Breast epithelium (tissue), 4 donors: ENCODE measurements at regions not wholly inside any gene's neighbourhood (a gene's known extent, or its start where the extent isn't known, plus 50 kb on each side); places are given as distances from the start of the nearest gene placed in this dataset.
A peak's percentile ranks its signal among the peaks of the same experiment; 100 is the strongest.

Source experiments
- DNase-seq, 2 donors: peaks; one replicate each; pipeline ENCODE4 v3.0.0-alpha.2; 2019; ENCODE audit warnings: low spot score in 2 of 2
- H3K27ac ChIP-seq, 2 donors: fragments of 200-600 bp; sonication (generic) in 1 of 2; one replicate each; pipeline ENCODE4 v1.5.1; 2016 to 2019; ENCODE audit warnings: mild to moderate bottlenecking in 1 of 2
- H3K27me3 ChIP-seq, 2 donors: fragments of 200-600 bp; sonication (generic) in 1 of 2; one replicate each; pipeline versions ENCODE4 v1.5.1 to v1.6.0; 2017 to 2019; ENCODE audit warnings: control low read depth in 1 of 2, mild to moderate bottlenecking in 1 of 2
- H3K36me3 ChIP-seq: fragments of 200-600 bp; one replicate; pipeline ENCODE4 v1.5.1; 2019
- H3K4me1 ChIP-seq, 2 donors: fragments of 200-600 bp; sonication (generic); one replicate each; pipeline ENCODE4 v1.5.1; 2016 to 2019; ENCODE audit warnings: control low read depth in 1 of 2
- H3K4me3 ChIP-seq, 3 donors: fragments of 200-600 bp; sonication (generic); 1 replicate in 2 of 3; 2 replicates in 1 of 3; pipeline ENCODE4 v1.5.1; 2016 to 2019; ENCODE audit warnings: mild to moderate bottlenecking in 3 of 3, moderate library complexity in 2 of 3
- H3K9me3 ChIP-seq, 2 donors: fragments of 200-600 bp; sonication (generic) in 1 of 2; one replicate each; pipeline ENCODE4 v1.5.1; 2016 to 2019; ENCODE audit warnings: control low read depth in 1 of 2
- POLR2A ChIP-seq: fragments of 450-650 bp; IDR thresholded peaks from one replicate; pipeline ENCODE4 v1.6.1; 2016; ENCODE audit warnings: antibody characterized with exemption, mild to moderate bottlenecking, moderate library complexity
- POLR2AphosphoS5 ChIP-seq, 3 donors: sonication (generic); formaldehyde crosslinking; IDR thresholded peaks; one replicate each; pipeline ENCODE4 v1.6.1; 2017; ENCODE audit warnings: antibody characterized with exemption in 3 of 3
- intact Hi-C: fragments of 100-400 bp; cut with DNase I; formaldehyde crosslinking; loops from one replicate; pipeline ENCODE4 v1.15.1; 2023; ENCODE audit warnings: low total_unique reads
- TF ChIP-seq, protein P1 (sequence below), 3 donors: fragments of 450-650 bp; IDR thresholded peaks; one replicate each; pipeline ENCODE4 v1.5.1; 2016 to 2017; ENCODE audit warnings: antibody characterized with exemption in 3 of 3, mild to moderate bottlenecking in 3 of 3, moderate library complexity in 3 of 3

- no peaks in the 10 kb centered on the region for H3K27me3 ChIP-seq
- intact Hi-C loops = no loop called here
- no peaks in the 10 kb centered on the region for H3K36me3 ChIP-seq
- H3K4me1 ChIP-seq = peaks cover 0 to 4% of the 10 kb centered on the region in 2 donors
- no peak overlapping the region for H3K27ac ChIP-seq
- TF ChIP-seq POLR2AphosphoS5 (IDR thresholded peaks at IDR 0.05) (no peak), POLR2A (no peak)
- TF ChIP-seq, protein P1, sequence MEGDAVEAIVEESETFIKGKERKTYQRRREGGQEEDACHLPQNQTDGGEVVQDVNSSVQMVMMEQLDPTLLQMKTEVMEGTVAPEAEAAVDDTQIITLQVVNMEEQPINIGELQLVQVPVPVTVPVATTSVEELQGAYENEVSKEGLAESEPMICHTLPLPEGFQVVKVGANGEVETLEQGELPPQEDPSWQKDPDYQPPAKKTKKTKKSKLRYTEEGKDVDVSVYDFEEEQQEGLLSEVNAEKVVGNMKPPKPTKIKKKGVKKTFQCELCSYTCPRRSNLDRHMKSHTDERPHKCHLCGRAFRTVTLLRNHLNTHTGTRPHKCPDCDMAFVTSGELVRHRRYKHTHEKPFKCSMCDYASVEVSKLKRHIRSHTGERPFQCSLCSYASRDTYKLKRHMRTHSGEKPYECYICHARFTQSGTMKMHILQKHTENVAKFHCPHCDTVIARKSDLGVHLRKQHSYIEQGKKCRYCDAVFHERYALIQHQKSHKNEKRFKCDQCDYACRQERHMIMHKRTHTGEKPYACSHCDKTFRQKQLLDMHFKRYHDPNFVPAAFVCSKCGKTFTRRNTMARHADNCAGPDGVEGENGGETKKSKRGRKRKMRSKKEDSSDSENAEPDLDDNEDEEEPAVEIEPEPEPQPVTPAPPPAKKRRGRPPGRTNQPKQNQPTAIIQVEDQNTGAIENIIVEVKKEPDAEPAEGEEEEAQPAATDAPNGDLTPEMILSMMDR (IDR thresholded peaks at IDR 0.05) = no peak
- no peak overlapping the region for H3K4me3 ChIP-seq
- DNase-seq = no peak
- no peaks in the 10 kb centered on the region for H3K9me3 ChIP-seq
Measured at GRCh38 chr12:46560874-46561273, 188.3 kb upstream of the SLC38A2 start.

DNA sequence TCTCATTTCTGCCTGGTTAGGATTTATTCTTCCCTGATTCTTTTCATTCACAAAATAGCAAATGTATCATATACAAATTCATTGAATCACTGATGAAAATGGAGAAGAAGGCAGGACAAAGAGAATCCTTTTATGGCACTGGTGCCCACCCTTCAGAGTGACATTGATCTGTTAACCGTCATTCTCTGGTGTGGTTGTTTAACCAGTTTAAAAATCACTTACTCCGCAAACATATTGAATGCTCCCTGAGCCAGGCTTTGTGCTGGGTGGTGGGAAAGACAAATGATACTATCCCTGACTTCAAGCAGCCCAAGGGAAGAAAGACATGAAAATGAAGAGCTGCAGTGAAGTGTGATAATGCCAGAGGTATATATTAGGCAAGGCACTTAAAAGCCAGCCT is 187.5 kb upstream of the SLC38A2 start:
- Histone ChIP-seq H3K27me3 (no peaks in the 10 kb centered on the region), H3K4me1 (peaks cover 0 to 4% of the 10 kb centered on the region in 2 donors), H3K4me3 (no peak overlapping the region), H3K9me3 (no peaks in the 10 kb centered on the region), H3K36me3 (no peaks in the 10 kb centered on the region), H3K27ac (peak overlapping the region; percentile 43 to 57)
- TF ChIP-seq, protein P1 (IDR thresholded peaks at IDR 0.05) = no peak
- TF ChIP-seq POLR2A (no peak), POLR2AphosphoS5 (IDR thresholded peaks at IDR 0.05) (no peak)
- DNase-seq = no peak
- intact Hi-C loops = no loop called here

- Histone ChIP-seq H3K9me3 (no peaks in the 10 kb centered on the region), H3K4me1 (peaks cover 0 to 4% of the 10 kb centered on the region in 2 donors), H3K4me3 (no peak overlapping the region), H3K36me3 (no peaks in the 10 kb centered on the region), H3K27me3 (no peaks in the 10 kb centered on the region), H3K27ac (peak overlapping the region; percentile 56 to 57)
- intact Hi-C loops = no loop called here
- TF ChIP-seq, protein P1 (IDR thresholded peaks at IDR 0.05) = no peak
- TF ChIP-seq POLR2AphosphoS5 (IDR thresholded peaks at IDR 0.05) (no peak), POLR2A (no peak)
- peak in 1 of 2 donors; percentile 34 for DNase-seq
Measured at GRCh38 chr12:46559311-46559710, 186.7 kb upstream of the SLC38A2 start.

DNA sequence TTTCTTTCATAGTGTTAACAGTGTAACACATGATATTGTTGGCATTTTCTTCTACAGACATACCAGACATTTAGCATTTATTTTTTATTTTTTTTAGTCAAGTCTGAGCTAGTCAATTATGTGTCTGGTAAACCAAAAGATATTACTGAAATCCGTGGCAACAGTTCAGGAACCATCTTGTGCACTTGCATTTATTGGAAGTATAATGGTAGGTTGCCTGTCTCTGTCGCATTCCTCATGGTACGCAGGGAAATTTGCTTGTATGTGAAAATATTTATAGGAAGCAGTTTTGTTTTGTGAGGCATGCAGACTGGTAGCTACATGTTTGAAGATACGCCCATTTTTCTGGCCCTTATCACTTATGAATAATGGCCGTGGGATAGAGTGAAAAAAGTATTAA is 186.1 kb upstream of the SLC38A2 start:
- H3K9me3 ChIP-seq = no peaks in the 10 kb centered on the region
- TF ChIP-seq, protein P1 (IDR thresholded peaks at IDR 0.05) = no peak
- no peak for TF ChIP-seq POLR2AphosphoS5 (IDR thresholded peaks at IDR 0.05)
- no peak for TF ChIP-seq POLR2A
- peak overlapping the region; percentile 56 to 57 for H3K27ac ChIP-seq
- H3K27me3 ChIP-seq = no peaks in the 10 kb centered on the region
- H3K4me3 ChIP-seq = no peak overlapping the region
- peaks cover 0 to 4% of the 10 kb centered on the region in 2 donors for H3K4me1 ChIP-seq
- no peaks in the 10 kb centered on the region for H3K36me3 ChIP-seq
- intact Hi-C loops = no loop called here
- DNase-seq = no peak

GRCh38 chr12:46557539-46558373 is 185.2 kb upstream of the SLC38A2 start:
- intact Hi-C loops = no loop called here
- DNase-seq = no peak
- no peak for TF ChIP-seq POLR2A
- H3K4me1 ChIP-seq = peaks cover 0 to 2% of the 10 kb centered on the region in 2 donors
- H3K27ac ChIP-seq = peak overlapping the region in 1 of 2 donors; percentile 56
- H3K27me3 ChIP-seq = no peaks in the 10 kb centered on the region
- no peak overlapping the region for H3K4me3 ChIP-seq
- H3K9me3 ChIP-seq = no peaks in the 10 kb centered on the region
- H3K36me3 ChIP-seq = no peaks in the 10 kb centered on the region
